Panc1 (cell line): ENCODE measurements at regions not wholly inside any gene's neighbourhood (a gene's known extent, or its start where the extent isn't known, plus 50 kb on each side); places are given as distances from the start of the nearest gene placed in this dataset.

ENCODE experiments used
- ATAC-seq: fragments of 200-7000 bp; cut with Tn5 transposase; 2 replicates; pipeline ENCODE4 v1.9.1; 2020; ENCODE audit warnings: mild to moderate bottlenecking, moderate library complexity
- BruUV-seq: library from RNA; stranded (reverse); fragments of 400-500 nt; replicated peaks from 2 replicates; lab custom pipeline; 2021; lab: Mats Ljungman, UMichigan
- CTCF ChIA-PET: fragments of 300-600 bp; sonication (Branson Sonifier 250); formaldehyde crosslinking; loops from one replicate; lab custom pipeline; 2022; ENCODE audit warnings: antibody characterized with exemption; lab: Charles Lee
- POLR2A ChIA-PET: fragments of 300-600 bp; sonication (Branson Sonifier 250); formaldehyde crosslinking; loops from one replicate; lab custom pipeline; 2022; ENCODE audit warnings: antibody characterized with exemption; lab: Charles Lee
- DNase-seq: peaks from one replicate; pipeline ENCODE4 v3.0.0-alpha.2; 2010; ENCODE audit warnings: low read depth, low spot score
- H3K27ac ChIP-seq: 2 replicates; pipeline ENCODE4 v1.5.1; 2011; ENCODE audit warnings: mild to moderate bottlenecking, low read length, inconsistent platforms
- H3K27me3 ChIP-seq: fragments of 200-500 bp; sonication (Bioruptor generic); 2 replicates; pipeline ENCODE4 v1.6.0; 2014; ENCODE audit warnings: low read length, inconsistent platforms; ENCODE audit not compliant: control insufficient read depth, insufficient read depth
- H3K36me3 ChIP-seq: fragments of 200-500 bp; sonication (Bioruptor generic); 2 replicates; pipeline ENCODE4 v1.5.1; 2014; ENCODE audit warnings: inconsistent platforms, mild to moderate bottlenecking, low read length, moderate library complexity; ENCODE audit not compliant: control insufficient read depth, insufficient read depth
- H3K4me1 ChIP-seq: 2 replicates; pipeline ENCODE4 v1.5.1; 2011; ENCODE audit warnings: inconsistent platforms, mild to moderate bottlenecking, low read length, moderate library complexity; ENCODE audit not compliant: control insufficient read depth, insufficient read depth
- H3K4me3 ChIP-seq, 2 experiments: 2 replicates each; pipeline ENCODE4 v1.5.1; 2011 to 2012; ENCODE audit warnings: low read depth in 2 of 2, low read length in 2 of 2, mild to moderate bottlenecking in 2 of 2, inconsistent platforms in 1 of 2, moderate library complexity in 1 of 2
- H3K9me3 ChIP-seq: fragments of 200-500 bp; sonication (Bioruptor generic); 2 replicates; pipeline ENCODE4 v1.5.1; 2014; ENCODE audit warnings: low read depth, mild to moderate bottlenecking, inconsistent platforms, low read length, moderate library complexity; ENCODE audit not compliant: control insufficient read depth, insufficient read depth
- CTCF ChIP-seq: fragments of 450-650 bp; IDR thresholded peaks from 2 replicates; pipeline ENCODE4 v1.5.1; 2017; ENCODE audit warnings: mild to moderate bottlenecking
- POLR2AphosphoS5 ChIP-seq: IDR thresholded peaks from 2 replicates; pipeline ENCODE4 v1.6.1; 2012; ENCODE audit warnings: mild to moderate bottlenecking, low read depth, low read length, moderate library complexity
- REST ChIP-seq, 2 experiments: IDR thresholded peaks; 2 replicates each; pipeline ENCODE4 v1.6.1; 2011 to 2012; ENCODE audit warnings: low read depth in 2 of 2, control low read depth in 1 of 2, low read length in 1 of 2, mild to moderate bottlenecking in 1 of 2, moderate library complexity in 1 of 2; ENCODE audit not compliant: insufficient read depth in 1 of 2
- SIN3A ChIP-seq: IDR thresholded peaks from 2 replicates; pipeline ENCODE4 v1.6.1; 2012; ENCODE audit warnings: low read depth, mild to moderate bottlenecking, low read length, moderate library complexity, borderline replicate concordance; ENCODE audit not compliant: insufficient read depth
- TCF7L2 ChIP-seq: IDR thresholded peaks from 2 replicates; pipeline ENCODE4 v1.6.1; 2011; ENCODE audit warnings: mild to moderate bottlenecking, low read depth, low read length, inconsistent platforms
- in situ Hi-C: cut with HindIII; loops from 2 replicates; pipeline ENCODE4 v1.10.0; 2016; ENCODE audit warnings: low sequenced_read_pairs, low pct_unique_long_range_greater_than_20kb
- intact Hi-C: fragments of 100-400 bp; cut with micrococcal nuclease; formaldehyde crosslinking; loops from one replicate; pipeline ENCODE4 v1.10.0; 2022; ENCODE audit not compliant: unreplicated experiment

- no peaks in the 10 kb centered on the region for H3K9me3 ChIP-seq
- DNase-seq (no peak), ATAC-seq (no peak)
- no peaks in the 10 kb centered on the region; the same call in 1 of the 2 replicates for H3K27me3 ChIP-seq
- in situ Hi-C loops = no loop called here
- no peaks in the 10 kb centered on the region for H3K36me3 ChIP-seq
- no peak for TF ChIP-seq POLR2AphosphoS5
- TF ChIP-seq SIN3A = no peak
- no peak for TF ChIP-seq TCF7L2
- TF ChIP-seq CTCF = no peak
- TF ChIP-seq REST (IDR thresholded peaks at IDR 0.05; ENCODE audit: insufficient read depth in 1 of 2, low read depth in 2 of 2, low read length in 1 of 2) = no peak
- H3K4me3 ChIP-seq = no peak overlapping the region
- no TSS peak for BruUV-seq
- H3K27ac ChIP-seq = no peak overlapping the region
- CTCF ChIA-PET = no interaction called here
- POLR2A ChIA-PET = no interaction called here
- no peaks in the 10 kb centered on the region for H3K4me1 ChIP-seq
- intact Hi-C loops = no loop called here
These were observed 102.8 kb downstream of the MYCN start for GRCh38 chr2:16043192-16043591.

- Histone ChIP-seq H3K4me1 (no peaks in the 10 kb centered on the region), H3K27me3 (no peaks in the 10 kb centered on the region; the same call in 1 of the 2 replicates), H3K36me3 (no peaks in the 10 kb centered on the region), H3K4me3 (no peak overlapping the region), H3K9me3 (no peaks in the 10 kb centered on the region), H3K27ac (no peak overlapping the region)
- TF ChIP-seq SIN3A (no peak), POLR2AphosphoS5 (no peak), CTCF (no peak), REST (IDR thresholded peaks at IDR 0.05; ENCODE audit: insufficient read depth in 1 of 2, low read depth in 2 of 2, low read length in 1 of 2) (no peak), TCF7L2 (no peak)
- CTCF ChIA-PET = no interaction called here
- POLR2A ChIA-PET = no interaction called here
- BruUV-seq = no TSS peak
- no peak for DNase-seq
- in situ Hi-C loops (no loop called here), intact Hi-C loops (no loop called here)
- ATAC-seq = no peak
These were observed 101.9 kb downstream of the MYCN start for GRCh38 chr2:16042201-16042700.
